ENCODE measurements at regions not wholly inside any gene's neighbourhood (a gene's known extent, or its start where the extent isn't known, plus 50 kb on each side); places are given as distances from the start of the nearest gene placed in this dataset.

GRCh38 chr2:48039209-48039990 lies 133.1 kb upstream of the FBXO11 start:
- no peak for TF ChIP-seq CTCF (IDR thresholded peaks at IDR 0.05)
- TF ChIP-seq POLR2AphosphoS5 (IDR thresholded peaks at IDR 0.05), result no peak

All from stomach (tissue), 4 donors.